H9 (cell line): ENCODE measurements at regions not wholly inside any gene's neighbourhood (a gene's known extent, or its start where the extent isn't known, plus 50 kb on each side); places are given as distances from the start of the nearest gene placed in this dataset.
A peak's percentile ranks its signal among the peaks of the same experiment; 100 is the strongest.

Experiments
- DNase-seq: peaks from one replicate; pipeline ENCODE4 v3.0.0-alpha.2; 2017
- H2AFZ ChIP-seq: one replicate; pipeline ENCODE4 v1.6.1; 2013; ENCODE audit warnings: mild to moderate bottlenecking, low read length, control low read depth, moderate library complexity
- H2AK5ac ChIP-seq: 2 replicates; pipeline ENCODE4 v1.6.1; 2013; ENCODE audit warnings: low read length, control low read depth, mixed read lengths; ENCODE audit not compliant: insufficient read length
- H2BK120ac ChIP-seq: one replicate; pipeline ENCODE4 v1.6.1; 2013; ENCODE audit warnings: low read depth, mild to moderate bottlenecking, low read length, control low read depth, inconsistent platforms; ENCODE audit not compliant: poor library complexity, severe bottlenecking
- H2BK12ac ChIP-seq: 2 replicates; pipeline ENCODE4 v1.6.1; 2013; ENCODE audit warnings: low read length, control low read depth, mixed read lengths, low read depth; ENCODE audit not compliant: insufficient read length
- H2BK15ac ChIP-seq: 2 replicates; pipeline ENCODE4 v1.6.1; 2013; ENCODE audit warnings: low read depth, low read length, control low read depth
- H2BK20ac ChIP-seq: one replicate; pipeline ENCODE4 v1.6.1; 2013; ENCODE audit warnings: low read depth, mild to moderate bottlenecking, low read length, control low read depth, inconsistent platforms; ENCODE audit not compliant: poor library complexity, severe bottlenecking
- H2BK5ac ChIP-seq: 2 replicates; pipeline ENCODE4 v1.6.1; 2013; ENCODE audit warnings: low read length, control low read depth, mixed read lengths; ENCODE audit not compliant: insufficient read length
- H3K14ac ChIP-seq: 2 replicates; pipeline ENCODE4 v1.6.1; 2013; ENCODE audit warnings: low read length, control low read depth; ENCODE audit not compliant: insufficient read depth
- H3K18ac ChIP-seq: 2 replicates; pipeline ENCODE4 v1.6.1; 2013; ENCODE audit warnings: low read depth, mild to moderate bottlenecking, mixed read lengths, low read length, control low read depth; ENCODE audit not compliant: insufficient read length
- H3K23ac ChIP-seq: 2 replicates; pipeline ENCODE4 v1.6.1; 2013; ENCODE audit warnings: low read length, control low read depth, mixed read lengths, low read depth; ENCODE audit not compliant: insufficient read length
- H3K23me2 ChIP-seq: 2 replicates; pipeline ENCODE4 v1.6.1; 2013; ENCODE audit warnings: low read depth, mild to moderate bottlenecking, mixed read lengths, low read length, control low read depth; ENCODE audit not compliant: insufficient read length, poor library complexity, severe bottlenecking
- H3K27ac ChIP-seq: 2 replicates; pipeline ENCODE4 v1.5.1; 2013; ENCODE audit warnings: low read length, control low read depth, mixed read lengths, low read depth; ENCODE audit not compliant: insufficient read length
- H3K27me3 ChIP-seq: 2 replicates; pipeline ENCODE4 v1.6.1; 2013; ENCODE audit warnings: low read length, control low read depth, inconsistent platforms; ENCODE audit not compliant: insufficient read depth
- H3K4ac ChIP-seq: 2 replicates; pipeline ENCODE4 v1.6.1; 2013; ENCODE audit warnings: low read depth, mild to moderate bottlenecking, control low read depth, inconsistent platforms, low read length, moderate library complexity
- H3K4me1 ChIP-seq: 2 replicates; pipeline ENCODE4 v1.6.1; 2013; ENCODE audit warnings: low read length, control low read depth, inconsistent platforms; ENCODE audit not compliant: insufficient read depth
- H3K4me2 ChIP-seq: 2 replicates; pipeline ENCODE4 v1.6.1; 2013; ENCODE audit warnings: low read length, control low read depth, mixed read lengths; ENCODE audit not compliant: insufficient read length, insufficient read depth
- H3K56ac ChIP-seq: 2 replicates; pipeline ENCODE4 v1.6.1; 2013; ENCODE audit warnings: low read depth, mild to moderate bottlenecking, mixed read lengths, low read length, control low read depth; ENCODE audit not compliant: insufficient read length
- H3K79me1 ChIP-seq: 2 replicates; pipeline ENCODE4 v1.6.1; 2013; ENCODE audit warnings: low read depth, mild to moderate bottlenecking, moderate library complexity, low read length, control low read depth, inconsistent platforms; ENCODE audit not compliant: insufficient read depth, poor library complexity, severe bottlenecking
- H3K79me2 ChIP-seq: 2 replicates; pipeline ENCODE4 v1.6.1; 2013; ENCODE audit warnings: low read length, control low read depth, inconsistent platforms; ENCODE audit not compliant: insufficient read depth
- H3K9ac ChIP-seq: 2 replicates; pipeline ENCODE4 v1.6.1; 2013; ENCODE audit warnings: low read length, control low read depth, mixed read lengths; ENCODE audit not compliant: insufficient read length; ENCODE audit errors: extremely low read depth
- H3K9me3 ChIP-seq: one replicate; pipeline ENCODE4 v1.6.1; 2013; ENCODE audit warnings: low read depth, low read length, inconsistent platforms; ENCODE audit not compliant: control insufficient read depth
- H3T11ph ChIP-seq: one replicate; pipeline ENCODE4 v1.6.1; 2013; ENCODE audit warnings: mild to moderate bottlenecking, low read length, control low read depth, inconsistent platforms
- H4K20me1 ChIP-seq: one replicate; pipeline ENCODE4 v1.6.1; 2013; ENCODE audit not compliant: control insufficient read depth, insufficient read length, insufficient read depth
- H4K5ac ChIP-seq: 2 replicates; pipeline ENCODE4 v1.6.1; 2013; ENCODE audit warnings: low read depth, mild to moderate bottlenecking, mixed read lengths, low read length, control low read depth; ENCODE audit not compliant: insufficient read length
- H4K8ac ChIP-seq: replicated peaks from 2 replicates; pipeline ENCODE4 v1.6.1; 2013; ENCODE audit warnings: low read length, control low read depth, mixed read lengths, low read depth; ENCODE audit not compliant: insufficient read length
- H4K91ac ChIP-seq: 2 replicates; pipeline ENCODE4 v1.6.1; 2013; ENCODE audit warnings: low read depth, mild to moderate bottlenecking, moderate library complexity, mixed read lengths, low read length, control low read depth; ENCODE audit not compliant: insufficient read length
- H3K27ac Mint-ChIP-seq, 3 experiments: 2 replicates in 2 of 3; 3 replicates in 1 of 3; pipeline ENCODE4 v1.8.0; 2020 to 2021; ENCODE audit warnings: mixed read lengths in 3 of 3, mild to moderate bottlenecking in 1 of 3, moderate library complexity in 1 of 3
- H3K27me3 Mint-ChIP-seq: 2 replicates; pipeline ENCODE4 v1.8.0; 2021; ENCODE audit warnings: low read depth, mild to moderate bottlenecking, moderate library complexity, mixed read lengths
- H3K36me3 Mint-ChIP-seq, 3 experiments: 2 replicates in 2 of 3; 3 replicates in 1 of 3; pipeline ENCODE4 v1.8.0; 2020 to 2021; ENCODE audit warnings: low read depth in 3 of 3, mixed read lengths in 3 of 3; ENCODE audit not compliant: insufficient read depth in 1 of 3
- H3K4me1 Mint-ChIP-seq, 2 experiments: 2 replicates each; pipeline ENCODE4 v1.8.0; 2020; ENCODE audit warnings: mixed read lengths in 2 of 2
- H3K4me3 Mint-ChIP-seq, 2 experiments: 2 replicates in 1 of 2; 3 replicates in 1 of 2; pipeline ENCODE4 v1.8.0; 2020 to 2021; ENCODE audit warnings: mild to moderate bottlenecking in 2 of 2, mixed read lengths in 2 of 2, moderate library complexity in 1 of 2
- H3K9me3 Mint-ChIP-seq, 2 experiments: 2 replicates in 1 of 2; 3 replicates in 1 of 2; pipeline ENCODE4 v1.8.0; 2020; ENCODE audit warnings: mild to moderate bottlenecking in 2 of 2, mixed read lengths in 2 of 2, moderate library complexity in 1 of 2
- WGBS: extraction: QIAGEN DNeasy Blood & Tissue Kit; methylation state at CpG from one replicate; pipeline ENCODE4 v1.1.7; 2013; ENCODE audit warnings: missing lambda C conversion rate, low lambda C conversion rate, mixed read lengths; ENCODE audit not compliant: insufficient read length; ENCODE audit errors: extremely low coverage; 5-methylcytosine and 5-hydroxymethylcytosine counted together
- TF ChIP-seq, protein P1 (sequence below): fragments of 200-600 bp; sonication (generic); conservative IDR thresholded peaks from 3 replicates; pipeline ENCODE4 v1.8.0; 2021; ENCODE audit warnings: antibody characterized with exemption, mild to moderate bottlenecking

DNA sequence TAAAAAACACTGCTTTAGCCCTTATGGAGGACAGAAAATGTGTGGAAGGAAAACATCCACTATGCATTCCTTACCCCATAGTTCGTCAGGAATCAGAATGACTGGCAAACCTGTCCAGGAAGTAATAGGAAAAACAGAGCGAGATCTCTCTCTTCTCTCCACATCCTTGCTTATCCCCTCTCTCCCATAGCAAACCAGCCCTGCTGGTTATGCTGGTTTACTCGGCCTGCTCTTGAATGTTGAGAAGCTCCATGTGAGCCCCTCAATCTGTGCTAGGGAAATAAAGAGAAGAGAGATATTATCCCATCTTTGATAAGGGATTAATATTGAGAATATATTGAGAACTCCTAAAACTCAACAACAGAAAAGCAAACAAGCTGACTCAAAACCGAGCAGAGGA is 402.8 kb upstream of the RBFOX1 start:
- H3K4me2 ChIP-seq = no peak overlapping the region
- H4K91ac ChIP-seq = no peak overlapping the region
- H3K27ac ChIP-seq = no peak overlapping the region
- H4K20me1 ChIP-seq = no peaks in the 10 kb centered on the region
- no peak overlapping the region for H2BK20ac ChIP-seq
- no peaks in the 10 kb centered on the region for H3K9me3 ChIP-seq
- H3K79me1 ChIP-seq = no peaks in the 10 kb centered on the region
- Mint-ChIP-seq H3K36me3 (peaks cover 0 to 8% (median 2%) of the 10 kb centered on the region in 3 experiments; a peak in 3 of 7 replicates), H3K4me1 (peaks cover 36 to 45% of the 10 kb centered on the region in 2 experiments), H3K9me3 (peaks cover 2 to 9% of the 10 kb centered on the region in 2 experiments; a peak in 3 of 5 replicates), H3K4me3 (no peak overlapping the region), H3K27me3 (no peaks in the 10 kb centered on the region), H3K27ac (peak overlapping the region in 1 of 3 experiments; percentile 24; a peak in 1 of 7 replicates)
- H2BK5ac ChIP-seq = no peak overlapping the region
- H2BK12ac ChIP-seq = no peak overlapping the region
- no peak overlapping the region for H2AFZ ChIP-seq
- H2BK120ac ChIP-seq = no peak overlapping the region
- TF ChIP-seq, protein P1, sequence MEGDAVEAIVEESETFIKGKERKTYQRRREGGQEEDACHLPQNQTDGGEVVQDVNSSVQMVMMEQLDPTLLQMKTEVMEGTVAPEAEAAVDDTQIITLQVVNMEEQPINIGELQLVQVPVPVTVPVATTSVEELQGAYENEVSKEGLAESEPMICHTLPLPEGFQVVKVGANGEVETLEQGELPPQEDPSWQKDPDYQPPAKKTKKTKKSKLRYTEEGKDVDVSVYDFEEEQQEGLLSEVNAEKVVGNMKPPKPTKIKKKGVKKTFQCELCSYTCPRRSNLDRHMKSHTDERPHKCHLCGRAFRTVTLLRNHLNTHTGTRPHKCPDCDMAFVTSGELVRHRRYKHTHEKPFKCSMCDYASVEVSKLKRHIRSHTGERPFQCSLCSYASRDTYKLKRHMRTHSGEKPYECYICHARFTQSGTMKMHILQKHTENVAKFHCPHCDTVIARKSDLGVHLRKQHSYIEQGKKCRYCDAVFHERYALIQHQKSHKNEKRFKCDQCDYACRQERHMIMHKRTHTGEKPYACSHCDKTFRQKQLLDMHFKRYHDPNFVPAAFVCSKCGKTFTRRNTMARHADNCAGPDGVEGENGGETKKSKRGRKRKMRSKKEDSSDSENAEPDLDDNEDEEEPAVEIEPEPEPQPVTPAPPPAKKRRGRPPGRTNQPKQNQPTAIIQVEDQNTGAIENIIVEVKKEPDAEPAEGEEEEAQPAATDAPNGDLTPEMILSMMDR = no peak
- no peak overlapping the region for H3K14ac ChIP-seq
- no peak overlapping the region for H3K4ac ChIP-seq
- no peak overlapping the region for H3T11ph ChIP-seq
- H3K56ac ChIP-seq = no peak overlapping the region
- no peaks in the 10 kb centered on the region for H3K79me2 ChIP-seq
- H3K9ac ChIP-seq = no peak overlapping the region
- H3K23ac ChIP-seq = no peak overlapping the region
- no CpG with 5 or more reads among the region's 4 CpGs for WGBS
- H3K23me2 ChIP-seq = no peaks in the 10 kb centered on the region
- H3K18ac ChIP-seq = no peak overlapping the region
- H2BK15ac ChIP-seq = no peak overlapping the region
- no peak overlapping the region for H4K8ac ChIP-seq
- no peak overlapping the region for H4K5ac ChIP-seq
- H2AK5ac ChIP-seq = no peak overlapping the region
- no peaks in the 10 kb centered on the region for H3K27me3 ChIP-seq
- no peak for DNase-seq
- no peaks in the 10 kb centered on the region for H3K4me1 ChIP-seq
